ENCODE measurements at regions not wholly inside any gene's neighbourhood (a gene's known extent, or its start where the extent isn't known, plus 50 kb on each side); places are given as distances from the start of the nearest gene placed in this dataset.

- Histone ChIP-seq H3K4me3 (ENCODE audit: low read length) (no peak overlapping the region), H3K27me3 (ENCODE audit: control insufficient read depth in 1 of 2, insufficient read depth in 2 of 2, low read length in 2 of 2) (no peaks in the 10 kb centered on the region), H3K36me3 (ENCODE audit: insufficient read depth, low read length) (no peaks in the 10 kb centered on the region), H3K9me3 (ENCODE audit: control insufficient read depth in 1 of 2, insufficient read depth in 1 of 2, low read length in 2 of 2) (no peaks in the 10 kb centered on the region), H3K4me1 (ENCODE audit: insufficient read depth, low read length) (peaks cover 6% of the 10 kb centered on the region), H3K27ac (ENCODE audit: low read depth in 1 of 2, low read length in 2 of 2) (no peak overlapping the region)
- Mint-ChIP-seq H3K9me3 (no peaks in the 10 kb centered on the region), H3K36me3 (ENCODE audit: low read depth) (no peaks in the 10 kb centered on the region), H3K4me3 (no peak overlapping the region), H3K27me3 (no peaks in the 10 kb centered on the region), H3K27ac (no peak overlapping the region), H3K4me1 (ENCODE audit: low read depth) (no peaks in the 10 kb centered on the region)
- intact Hi-C loops (cut with DNase I, micrococcal nuclease), result loop anchor here in 1 of 2 experiments (5.0 kb wide), 1 partner anchor 219 kb away; no protein-coding TSS in a partner anchor
- DNase-seq (no peak), ATAC-seq (ENCODE audit: poor library complexity) (no peak)
- POLR2A ChIA-PET, result no interaction called here
- CTCF ChIA-PET, result no interaction called here
- no peak for TF ChIP-seq CTCF (IDR thresholded peaks at IDR 0.05)
Observed at GRCh38 chr20:40743141-40743775, 54.2 kb upstream of the MAFB start.

GRCh38 chr20:40744072-40744817 is 55.2 kb upstream of the MAFB start:
- no peaks in the 10 kb centered on the region for H3K36me3 Mint-ChIP-seq (ENCODE audit: low read depth)

GRCh38 chr20:40744818-40745175 is 55.8 kb upstream of the MAFB start:
- Histone ChIP-seq H3K36me3 (ENCODE audit: insufficient read depth, low read length) (no peaks in the 10 kb centered on the region), H3K9me3 (ENCODE audit: control insufficient read depth in 1 of 2, insufficient read depth in 1 of 2, low read length in 2 of 2) (no peaks in the 10 kb centered on the region), H3K4me1 (ENCODE audit: insufficient read depth, low read length) (peaks cover 6% of the 10 kb centered on the region), H3K27me3 (ENCODE audit: control insufficient read depth in 1 of 2, insufficient read depth in 2 of 2, low read length in 2 of 2) (no peaks in the 10 kb centered on the region), H3K27ac (ENCODE audit: low read depth in 1 of 2, low read length in 2 of 2) (no peak overlapping the region), H3K4me3 (ENCODE audit: low read length) (no peak overlapping the region)
- H3K4me1 Mint-ChIP-seq (ENCODE audit: low read depth), result no peaks in the 10 kb centered on the region
- ChIA-PET POLR2A (no interaction called here), CTCF (no interaction called here)
- DNase-seq (no peak), ATAC-seq (ENCODE audit: poor library complexity) (no peak)
- no peak for TF ChIP-seq CTCF (IDR thresholded peaks at IDR 0.05)
- no peaks in the 10 kb centered on the region for H3K27me3 Mint-ChIP-seq
- H3K9me3 Mint-ChIP-seq, result no peaks in the 10 kb centered on the region
- intact Hi-C loops (cut with DNase I, micrococcal nuclease), result loop anchor here in 1 of 2 experiments (5.0 kb wide), 1 partner anchor 218 kb away; no protein-coding TSS in a partner anchor
- H3K27ac Mint-ChIP-seq, result no peak overlapping the region
- H3K4me3 Mint-ChIP-seq, result no peak overlapping the region
- no peaks in the 10 kb centered on the region for H3K36me3 Mint-ChIP-seq (ENCODE audit: low read depth)

More at GRCh38 chr20:40744072-40744817, 55.2 kb upstream of the MAFB start:
- Histone ChIP-seq H3K4me1 (ENCODE audit: insufficient read depth, low read length) (peaks cover 6% of the 10 kb centered on the region), H3K36me3 (ENCODE audit: insufficient read depth, low read length) (no peaks in the 10 kb centered on the region), H3K27me3 (ENCODE audit: control insufficient read depth in 1 of 2, insufficient read depth in 2 of 2, low read length in 2 of 2) (no peaks in the 10 kb centered on the region), H3K4me3 (ENCODE audit: low read length) (no peak overlapping the region), H3K27ac (ENCODE audit: low read depth in 1 of 2, low read length in 2 of 2) (no peak overlapping the region), H3K9me3 (ENCODE audit: control insufficient read depth in 1 of 2, insufficient read depth in 1 of 2, low read length in 2 of 2) (no peaks in the 10 kb centered on the region)
- TF ChIP-seq CTCF (IDR thresholded peaks at IDR 0.05), result no peak
- intact Hi-C loops (cut with DNase I, micrococcal nuclease), result loop anchor here in 1 of 2 experiments (5.0 kb wide), 1 partner anchor 218 kb away; no protein-coding TSS in a partner anchor
- CTCF ChIA-PET, result no interaction called here
- DNase-seq (no peak), ATAC-seq (ENCODE audit: poor library complexity) (no peak)
- no peaks in the 10 kb centered on the region for H3K27me3 Mint-ChIP-seq
- H3K27ac Mint-ChIP-seq, result no peak overlapping the region
- H3K9me3 Mint-ChIP-seq, result no peaks in the 10 kb centered on the region
- no peak overlapping the region for H3K4me3 Mint-ChIP-seq
- no peaks in the 10 kb centered on the region for H3K4me1 Mint-ChIP-seq (ENCODE audit: low read depth)
- POLR2A ChIA-PET, result no interaction called here

All from CD4-positive, alpha-beta T cell (primary cell).